Lung microvascular endothelial cell (primary cell): ENCODE measurements at regions not wholly inside any gene's neighbourhood (a gene's known extent, or its start where the extent isn't known, plus 50 kb on each side); places are given as distances from the start of the nearest gene placed in this dataset.
"Not testable (repeated sequence)": the region's sequence is repeated elsewhere in the genome, so short reads cannot be mapped to it uniquely, and the experiment has no call there.

Experiments
- DNase-seq, 2 donors: peaks; one replicate each; pipeline versions ENCODE4 v3.0.0 to v3.0.0-alpha.2; 2010; ENCODE audit warnings: low read depth in 2 of 2

GRCh38 chr11:42825598-42825997 is 486.2 kb upstream of the API5 start:
- no peak for DNase-seq

- DNase-seq = no peak
Measured at GRCh38 chr11:42827845-42828244, 484.0 kb upstream of the API5 start.

DNA sequence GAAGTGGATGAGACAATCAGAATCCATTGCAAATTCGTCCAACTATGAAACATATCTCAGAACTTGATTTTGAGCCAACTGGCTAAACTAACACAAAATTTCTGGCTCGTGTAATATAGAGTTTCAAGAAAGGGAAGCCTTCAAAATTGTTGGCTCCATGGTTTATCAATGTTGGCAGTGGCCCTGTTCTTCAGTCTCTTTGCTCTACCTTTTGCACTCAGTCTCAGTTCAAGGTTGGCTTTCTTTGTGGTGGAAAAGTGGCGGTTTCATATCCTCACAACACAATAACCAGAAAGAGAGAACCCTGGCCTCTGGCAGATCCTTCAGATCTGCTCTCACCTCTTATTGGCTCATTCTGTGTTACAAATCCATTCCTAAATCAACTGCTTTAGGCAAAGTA is 473.8 kb upstream of the API5 start:
- no peak for DNase-seq

DNA sequence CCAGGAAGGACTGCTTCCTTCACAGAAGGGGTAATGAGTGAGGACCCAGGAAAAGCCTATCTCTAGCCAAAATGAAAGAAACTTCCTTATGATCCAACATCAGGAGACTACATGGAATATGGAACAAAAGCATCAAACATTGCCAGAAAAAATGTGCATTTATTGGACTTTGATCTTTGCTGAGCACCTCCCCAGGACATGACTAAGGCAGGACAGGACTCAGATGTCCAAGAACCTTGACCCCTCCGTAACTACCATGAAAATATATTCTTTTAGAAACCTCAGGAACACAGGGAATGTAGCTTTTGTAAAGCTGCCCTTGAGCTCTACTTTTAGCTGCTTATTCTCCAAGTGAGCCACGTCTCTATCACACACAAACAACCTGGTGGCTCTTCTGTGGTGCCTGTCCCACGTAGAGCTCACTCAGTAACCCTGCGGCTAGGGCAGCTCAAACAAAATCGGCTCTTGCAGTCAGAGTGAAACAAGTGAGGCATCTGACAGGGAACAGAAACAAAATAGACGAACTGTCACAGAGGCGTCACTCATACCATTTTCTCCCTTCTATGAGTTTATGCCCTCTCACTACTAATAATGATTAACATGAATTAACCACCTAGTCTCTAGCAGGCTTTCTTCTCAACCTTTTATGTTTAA is 471.5 kb upstream of the API5 start:
- no peak for DNase-seq

DNA sequence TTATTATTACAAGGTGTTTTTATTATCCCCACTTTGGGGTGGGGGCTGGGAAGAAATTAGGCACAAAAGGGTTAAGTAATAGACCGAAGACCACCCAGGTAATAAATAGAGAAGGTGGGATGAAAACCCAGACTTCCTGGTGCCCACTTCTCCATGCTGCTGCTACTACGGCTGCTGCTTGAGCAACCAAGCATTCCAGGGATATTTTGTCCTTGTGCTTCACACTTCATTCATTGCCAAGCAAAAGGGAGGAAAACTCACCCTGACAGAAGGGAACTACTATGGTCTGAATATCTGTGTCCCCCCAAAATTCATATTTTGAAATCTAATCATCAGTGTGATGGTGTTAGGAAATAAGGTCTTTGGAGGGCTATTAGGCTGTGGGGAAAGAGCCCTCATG is 470.9 kb upstream of the API5 start:
- no peak for DNase-seq

DNA sequence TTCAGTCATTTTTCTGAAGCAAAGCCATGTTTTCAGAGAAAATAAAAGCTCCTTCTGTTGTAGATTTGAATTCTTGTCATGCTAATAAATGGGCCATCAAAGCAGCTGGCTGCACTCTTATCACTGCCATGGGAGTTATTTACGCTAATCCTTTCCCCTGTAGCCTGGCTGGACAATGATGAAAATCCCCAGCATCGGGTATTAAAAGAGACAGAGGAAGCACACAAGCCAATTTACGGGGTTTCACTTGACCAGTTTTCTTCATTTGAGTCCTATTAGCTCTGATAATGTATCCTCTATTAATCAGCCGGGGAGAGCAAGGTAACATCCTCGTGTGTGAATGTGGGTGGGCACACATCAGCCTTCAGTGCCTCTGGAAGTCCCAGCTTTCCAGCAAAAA is 470.2 kb upstream of the API5 start:
- no peak for DNase-seq

DNA sequence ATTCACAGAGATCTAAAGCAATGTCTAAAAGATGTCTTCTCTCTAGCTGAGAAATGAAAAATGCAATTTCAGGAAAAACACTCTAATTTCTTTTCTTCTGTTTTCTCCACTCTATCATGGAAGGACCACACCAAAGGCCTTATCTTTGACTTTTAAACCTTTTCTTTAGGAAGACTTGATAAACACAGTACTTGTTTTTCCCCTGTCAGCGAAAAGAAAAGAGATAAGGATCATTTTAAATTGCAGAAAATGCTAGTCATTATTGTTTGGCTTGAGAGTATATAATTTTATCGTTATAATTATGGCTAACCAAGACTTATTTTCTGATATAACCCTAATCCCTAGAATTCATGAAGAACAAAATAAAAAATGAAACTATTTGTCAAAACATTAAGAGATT is 462.4 kb upstream of the API5 start:
- no peak for DNase-seq

GRCh38 chr11:42857344-42857743 is 454.5 kb upstream of the API5 start:
- DNase-seq = no peak

- DNase-seq = no peak
Measured at GRCh38 chr11:42870480-42870879, 441.3 kb upstream of the API5 start.

- not testable (repeated sequence) for DNase-seq
Measured at GRCh38 chr11:42873800-42874405, 437.9 kb upstream of the API5 start.

- DNase-seq = not testable (repeated sequence)
Measured at GRCh38 chr11:42881335-42881734, 430.5 kb upstream of the API5 start.

DNA sequence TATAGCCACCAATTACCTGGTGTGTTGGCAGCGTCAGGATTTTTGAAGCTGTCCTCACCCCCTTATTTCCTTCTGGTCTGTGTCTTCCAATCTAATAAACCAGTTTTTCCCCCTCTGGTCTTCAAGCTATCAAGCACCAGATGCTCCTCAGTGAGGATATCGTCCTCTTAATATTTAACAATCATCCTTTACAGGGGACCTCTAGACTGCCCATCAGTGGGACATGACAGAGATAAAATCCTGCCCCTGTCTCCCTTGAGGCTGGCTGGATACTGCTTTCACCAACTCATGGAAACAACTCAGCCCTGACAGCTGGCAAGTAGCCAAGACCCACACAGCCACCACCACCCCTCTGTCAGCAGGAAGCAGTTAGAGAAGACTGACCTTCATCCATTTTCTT is 421.0 kb upstream of the API5 start:
- no peak for DNase-seq

GRCh38 chr11:42901084-42901483 is 410.7 kb upstream of the API5 start:
- no peak for DNase-seq

DNA sequence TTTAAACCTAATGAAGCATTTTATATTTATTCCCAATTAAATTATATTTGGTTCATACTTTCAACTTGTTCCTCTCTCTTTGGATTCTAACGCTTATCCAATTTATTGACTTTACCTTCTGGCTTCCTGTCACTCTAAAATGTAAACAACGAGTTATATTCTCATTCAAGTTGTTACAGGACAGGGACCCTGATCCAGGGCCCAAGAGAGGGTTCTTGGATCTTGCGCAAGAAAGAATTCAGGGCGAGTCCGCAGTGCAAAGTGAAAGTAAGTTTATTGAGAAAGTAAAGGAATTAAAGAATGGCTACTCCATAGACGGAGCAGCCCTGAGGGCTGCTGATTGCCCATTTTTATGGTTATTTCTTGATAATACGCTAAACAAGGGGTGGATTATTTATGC is 405.6 kb upstream of the API5 start:
- no peak for DNase-seq

GRCh38 chr11:42913731-42914130 is 398.1 kb upstream of the API5 start:
- no peak for DNase-seq

DNA sequence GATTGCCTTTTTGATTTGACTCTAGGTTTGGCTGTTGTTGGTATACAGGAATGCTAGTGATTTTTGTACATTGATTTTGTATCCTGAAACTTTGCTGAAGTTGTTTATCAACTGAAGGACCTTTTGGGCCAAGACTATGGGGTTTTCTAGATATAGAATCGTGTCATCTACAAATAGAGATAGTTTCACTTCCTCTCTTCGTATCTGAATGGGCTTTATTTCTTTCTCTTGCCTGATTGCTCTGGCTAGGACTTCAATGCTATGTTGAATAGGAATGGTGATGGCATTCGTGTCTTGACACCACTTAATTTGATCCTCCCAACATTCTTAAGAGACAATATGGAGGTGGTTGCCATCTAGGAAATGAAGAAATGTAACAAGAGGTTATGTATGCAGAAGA is 388.1 kb upstream of the API5 start:
- DNase-seq = no peak

DNA sequence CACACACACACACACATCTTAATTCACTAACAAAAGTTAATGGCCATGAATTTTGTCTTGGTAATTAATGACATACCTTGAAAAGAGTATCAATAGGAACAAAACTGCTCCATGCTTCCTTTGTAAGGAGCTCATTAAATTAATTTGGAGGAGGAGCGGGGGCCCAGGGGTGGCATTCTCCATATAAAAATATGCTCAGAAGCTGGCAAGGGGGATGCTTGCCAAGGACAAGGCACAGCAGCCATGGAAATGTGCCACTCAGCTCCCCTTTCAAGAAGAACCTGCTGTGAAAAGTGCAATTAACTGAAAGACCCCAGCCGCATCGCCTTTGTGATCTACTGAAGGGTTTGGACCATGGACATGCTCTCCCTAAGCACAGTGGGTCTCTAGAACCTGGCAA is 385.9 kb upstream of the API5 start:
- DNase-seq = no peak

DNA sequence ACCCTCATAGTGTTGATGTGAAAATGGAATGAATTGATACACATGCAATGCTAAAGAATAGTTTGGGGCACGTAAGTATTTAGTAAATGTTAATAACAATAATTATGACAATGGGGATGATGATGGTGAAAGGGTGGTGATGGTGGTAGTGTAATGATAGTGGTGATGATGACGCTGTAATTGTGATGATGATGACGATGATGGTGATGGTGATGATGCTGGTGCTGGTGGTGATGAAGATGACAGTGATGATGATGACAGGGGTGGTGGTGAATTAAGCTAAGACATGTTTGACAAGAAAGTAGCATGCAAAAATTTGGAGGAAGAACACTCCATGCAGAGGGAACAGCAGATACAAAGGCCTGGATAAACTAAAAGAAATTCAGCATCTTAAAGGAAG is 364.4 kb upstream of the API5 start:
- DNase-seq = no peak

DNA sequence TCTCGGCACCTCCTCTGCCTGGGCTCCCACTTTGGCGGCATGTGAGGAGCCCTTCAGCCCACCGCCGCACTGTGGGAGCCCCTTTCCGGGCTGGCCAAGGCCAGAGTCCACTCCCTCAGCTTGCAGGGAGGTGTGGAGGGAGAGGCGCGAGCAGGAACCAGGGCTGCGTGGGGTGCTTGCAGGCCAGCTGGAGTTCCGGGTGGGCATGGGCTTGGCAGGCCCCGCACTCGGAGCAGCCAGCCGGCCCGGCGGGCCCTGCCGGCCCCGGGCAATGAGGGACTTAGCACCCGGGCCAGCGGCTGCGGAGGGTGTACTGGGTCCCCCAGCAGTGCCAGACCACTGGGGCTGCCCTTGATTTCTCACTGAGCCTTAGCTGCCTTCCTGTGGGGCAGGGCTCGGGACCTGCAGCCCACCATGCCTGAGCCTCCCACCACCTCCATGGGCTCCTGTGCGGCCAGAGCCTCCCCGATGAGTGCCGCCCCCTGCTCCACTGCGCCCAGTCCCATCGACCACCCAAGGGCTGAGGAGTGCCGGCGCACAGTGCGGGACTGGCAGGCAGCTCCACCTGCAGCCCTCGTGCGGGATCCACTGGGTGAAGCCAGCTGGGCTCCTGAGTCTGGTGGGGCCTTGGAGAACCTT is 361.9 kb upstream of the API5 start:
- not testable (repeated sequence) for DNase-seq

DNA sequence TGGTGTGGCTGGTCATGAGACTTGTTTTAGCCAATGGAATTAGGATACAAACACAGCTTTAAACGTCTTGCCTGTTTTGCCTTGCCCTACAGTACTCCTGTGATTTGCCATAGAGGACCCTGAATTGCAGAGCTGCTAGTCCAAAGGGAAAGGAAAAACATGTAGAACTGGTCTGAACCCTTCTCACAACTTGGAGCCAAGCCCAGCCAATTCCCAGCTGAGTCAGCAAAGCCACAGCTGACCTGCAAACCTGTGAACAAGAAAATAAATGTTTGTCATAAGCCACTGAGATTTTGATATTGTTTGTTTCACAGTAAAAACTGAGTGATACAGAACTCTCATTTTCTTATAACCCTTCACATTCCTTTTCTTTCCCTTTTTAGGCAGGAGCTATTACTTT is 360.5 kb upstream of the API5 start:
- DNase-seq = no peak

- DNase-seq = no peak
Measured at GRCh38 chr11:42957831-42958230, 354.0 kb upstream of the API5 start.

GRCh38 chr11:42958635-42959034 is 353.2 kb upstream of the API5 start:
- DNase-seq = no peak

- DNase-seq = no peak
Measured at GRCh38 chr11:42960521-42961088, 351.2 kb upstream of the API5 start.
